WERI-Rb-1 (cell line): ENCODE measurements at regions not wholly inside any gene's neighbourhood (a gene's known extent, or its start where the extent isn't known, plus 50 kb on each side); places are given as distances from the start of the nearest gene placed in this dataset.

Experiments used
- DNase-seq: peaks from one replicate; pipeline ENCODE4 v3.0.0-alpha.2; 2020
- H3K27ac ChIP-seq: fragments of 250-450 bp; sonication (Bioruptor Pico); 2 replicates; pipeline ENCODE4 v1.5.1; 2020; ENCODE audit warnings: mild to moderate bottlenecking, moderate library complexity
- H3K27me3 ChIP-seq: fragments of 250-450 bp; sonication (Bioruptor Pico); 2 replicates; pipeline ENCODE4 v1.5.1; 2021; ENCODE audit warnings: mild to moderate bottlenecking, low read depth, moderate library complexity; ENCODE audit not compliant: insufficient read depth, severe bottlenecking
- H3K36me3 ChIP-seq: fragments of 250-450 bp; sonication (Bioruptor Pico); 2 replicates; pipeline ENCODE4 v1.5.1; 2020; ENCODE audit warnings: mild to moderate bottlenecking, moderate library complexity
- H3K4me3 ChIP-seq: 2 replicates; pipeline ENCODE4 v1.5.1; 2011; ENCODE audit warnings: low read depth, mild to moderate bottlenecking, control low read depth, low read length
- H3K9me3 ChIP-seq: fragments of 250-450 bp; sonication (Bioruptor Pico); 2 replicates; pipeline ENCODE4 v1.5.1; 2021; ENCODE audit warnings: mild to moderate bottlenecking, moderate library complexity; ENCODE audit not compliant: severe bottlenecking
- TF ChIP-seq, protein P1 (sequence below): IDR thresholded peaks from 2 replicates; pipeline ENCODE4 v1.5.1; 2011; ENCODE audit warnings: low read depth, mild to moderate bottlenecking, control low read depth, inconsistent platforms, low read length

DNA sequence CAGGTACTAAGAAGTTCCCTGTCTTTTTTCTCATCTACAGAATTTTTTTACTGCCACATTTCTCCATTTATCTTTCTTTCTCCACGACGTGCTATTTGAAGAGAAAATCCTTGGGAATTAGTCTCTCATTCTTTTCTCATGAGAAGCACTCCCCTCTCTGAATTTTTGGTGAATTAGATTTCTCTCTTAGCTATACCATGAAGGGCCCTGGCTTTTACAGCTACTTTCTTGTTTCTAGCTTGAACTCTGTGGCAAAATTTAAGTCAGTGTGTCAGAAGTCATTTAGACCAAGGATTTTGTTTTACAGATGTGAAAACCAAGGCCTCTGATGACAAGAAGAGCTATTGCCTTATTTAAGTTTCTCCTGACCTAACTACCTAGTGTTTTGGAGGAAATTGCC, 213.1 kb downstream of the AEBP2 start:
- TF ChIP-seq, protein P1, sequence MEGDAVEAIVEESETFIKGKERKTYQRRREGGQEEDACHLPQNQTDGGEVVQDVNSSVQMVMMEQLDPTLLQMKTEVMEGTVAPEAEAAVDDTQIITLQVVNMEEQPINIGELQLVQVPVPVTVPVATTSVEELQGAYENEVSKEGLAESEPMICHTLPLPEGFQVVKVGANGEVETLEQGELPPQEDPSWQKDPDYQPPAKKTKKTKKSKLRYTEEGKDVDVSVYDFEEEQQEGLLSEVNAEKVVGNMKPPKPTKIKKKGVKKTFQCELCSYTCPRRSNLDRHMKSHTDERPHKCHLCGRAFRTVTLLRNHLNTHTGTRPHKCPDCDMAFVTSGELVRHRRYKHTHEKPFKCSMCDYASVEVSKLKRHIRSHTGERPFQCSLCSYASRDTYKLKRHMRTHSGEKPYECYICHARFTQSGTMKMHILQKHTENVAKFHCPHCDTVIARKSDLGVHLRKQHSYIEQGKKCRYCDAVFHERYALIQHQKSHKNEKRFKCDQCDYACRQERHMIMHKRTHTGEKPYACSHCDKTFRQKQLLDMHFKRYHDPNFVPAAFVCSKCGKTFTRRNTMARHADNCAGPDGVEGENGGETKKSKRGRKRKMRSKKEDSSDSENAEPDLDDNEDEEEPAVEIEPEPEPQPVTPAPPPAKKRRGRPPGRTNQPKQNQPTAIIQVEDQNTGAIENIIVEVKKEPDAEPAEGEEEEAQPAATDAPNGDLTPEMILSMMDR: no peak
- DNase-seq: no peak
- Histone ChIP-seq H3K9me3 (no peaks in the 10 kb centered on the region), H3K27ac (no peak overlapping the region), H3K4me3 (no peak overlapping the region), H3K27me3 (no peaks in the 10 kb centered on the region), H3K36me3 (no peaks in the 10 kb centered on the region)

DNA sequence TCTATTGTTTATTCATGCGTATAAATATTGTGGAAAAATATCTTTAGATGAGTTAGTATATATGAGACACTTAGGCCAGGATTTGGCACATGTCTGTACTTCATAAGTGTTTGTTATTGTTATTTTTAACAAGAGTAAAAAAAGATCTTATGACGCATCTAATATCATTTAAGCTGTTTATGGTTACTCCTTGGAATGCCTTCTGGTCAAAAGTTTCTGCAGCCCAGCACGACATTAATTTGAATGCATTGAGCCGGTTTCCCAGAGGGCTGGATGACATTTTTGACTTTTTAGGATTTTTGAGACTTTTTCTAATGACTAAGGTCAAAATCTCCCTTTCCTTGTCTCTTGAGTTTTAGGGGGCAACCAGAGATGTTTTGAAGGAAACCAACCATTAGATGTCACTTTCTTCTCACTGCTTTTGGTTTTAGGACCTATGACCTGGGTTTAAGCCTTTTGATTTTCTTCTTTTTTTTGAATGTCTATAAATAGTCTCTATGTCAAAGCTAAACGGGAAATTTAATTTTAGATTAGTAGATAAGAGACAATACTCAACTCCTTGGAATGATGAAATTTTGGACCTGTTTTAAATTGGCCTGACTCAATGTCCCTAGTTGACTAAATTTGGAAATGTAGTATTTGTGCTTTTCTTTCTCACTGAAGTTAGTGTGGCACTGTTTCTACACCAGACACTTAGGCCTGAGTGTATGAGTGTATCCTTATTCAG, 215.5 kb downstream of the AEBP2 start:
- Histone ChIP-seq H3K9me3 (no peaks in the 10 kb centered on the region), H3K27me3 (no peaks in the 10 kb centered on the region), H3K4me3 (no peak overlapping the region), H3K27ac (no peak overlapping the region), H3K36me3 (no peaks in the 10 kb centered on the region)
- TF ChIP-seq, protein P1: no peak
- no peak for DNase-seq

DNA sequence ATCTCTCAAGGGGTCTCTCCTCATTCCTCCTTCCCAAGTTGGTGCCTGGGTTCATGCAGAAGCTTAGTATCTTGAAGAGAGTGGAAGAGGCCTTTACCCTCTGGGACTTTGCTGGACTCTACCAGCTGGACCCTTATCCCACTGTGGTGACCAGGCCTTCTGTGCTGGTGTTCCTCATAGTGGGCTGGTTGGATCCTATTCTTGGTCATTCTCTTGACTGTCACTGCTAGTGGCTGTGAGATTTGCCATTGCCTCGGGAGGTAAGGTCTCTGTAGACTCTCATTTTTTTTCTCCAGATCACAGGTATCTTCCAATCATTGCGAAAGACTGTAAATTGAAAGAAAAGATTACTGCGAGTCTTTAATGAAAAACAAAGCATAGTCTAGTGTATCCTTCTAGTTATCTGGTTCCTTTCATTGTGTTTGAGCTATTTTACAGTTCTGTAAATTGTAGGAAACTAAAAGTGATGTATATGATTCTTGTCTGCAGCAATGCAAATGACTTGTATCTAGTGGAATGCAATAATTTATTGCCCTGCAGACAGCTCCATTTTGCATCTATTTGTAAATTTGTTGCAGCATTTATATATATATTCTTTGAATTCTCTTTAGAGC, 217.9 kb downstream of the AEBP2 start:
- H3K27ac ChIP-seq: no peak overlapping the region
- H3K27me3 ChIP-seq: no peaks in the 10 kb centered on the region
- H3K9me3 ChIP-seq: no peaks in the 10 kb centered on the region
- H3K36me3 ChIP-seq: no peaks in the 10 kb centered on the region
- TF ChIP-seq, protein P1: no peak
- H3K4me3 ChIP-seq: no peak overlapping the region
- DNase-seq: no peak

DNA sequence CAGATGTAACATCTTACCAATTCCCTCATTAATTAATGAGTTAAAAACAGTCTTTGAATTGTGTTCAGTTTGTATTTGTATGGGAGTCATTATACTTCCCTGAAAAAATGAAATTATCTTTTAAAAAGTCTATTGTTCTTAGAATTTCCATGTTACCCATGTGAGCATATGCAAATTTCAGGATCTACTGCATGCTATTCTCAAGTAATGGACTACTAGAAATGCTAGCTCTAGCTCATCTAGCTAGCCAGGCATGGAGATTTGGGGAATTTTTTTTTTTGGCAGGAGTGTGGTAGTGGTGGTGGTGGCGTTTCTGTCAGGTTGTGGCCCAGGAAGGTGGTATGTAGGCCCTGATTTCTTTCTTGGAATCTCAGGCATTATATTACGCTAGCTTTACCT, 218.4 kb downstream of the AEBP2 start:
- no peak overlapping the region for H3K4me3 ChIP-seq
- no peaks in the 10 kb centered on the region for H3K36me3 ChIP-seq
- TF ChIP-seq, protein P1: no peak
- H3K27ac ChIP-seq: no peak overlapping the region
- H3K9me3 ChIP-seq: no peaks in the 10 kb centered on the region
- no peak for DNase-seq
- no peaks in the 10 kb centered on the region for H3K27me3 ChIP-seq

DNA sequence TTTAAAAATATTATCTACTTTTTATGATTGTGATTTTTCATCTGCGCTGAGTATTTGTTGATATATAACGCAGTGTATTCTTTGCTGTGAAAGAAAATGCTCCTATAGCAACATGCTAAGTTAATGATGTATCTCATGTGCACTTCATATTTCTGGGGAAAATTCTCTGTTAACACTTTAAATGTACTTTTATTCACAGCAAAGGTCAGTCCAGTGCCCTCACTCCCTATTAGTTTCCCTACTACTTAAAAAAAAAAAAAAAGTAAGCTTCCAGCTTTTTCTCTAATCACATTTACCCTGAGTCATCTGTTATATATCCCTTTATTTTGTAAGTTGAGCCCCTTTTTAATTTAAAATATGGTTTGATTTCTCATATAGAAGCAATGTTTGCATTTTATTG, 219.8 kb downstream of the AEBP2 start:
- DNase-seq: no peak
- TF ChIP-seq, protein P1: no peak
- H3K9me3 ChIP-seq: no peaks in the 10 kb centered on the region
- no peaks in the 10 kb centered on the region for H3K36me3 ChIP-seq
- H3K4me3 ChIP-seq: no peak overlapping the region
- no peak overlapping the region for H3K27ac ChIP-seq
- no peaks in the 10 kb centered on the region for H3K27me3 ChIP-seq
